OCI-LY7 (cell line): ENCODE measurements at regions not wholly inside any gene's neighbourhood (a gene's known extent, or its start where the extent isn't known, plus 50 kb on each side); places are given as distances from the start of the nearest gene placed in this dataset.

Experiments
- BruUV-seq: library from RNA; stranded (reverse); fragments of 400-500 nt; replicated peaks from 2 replicates; lab custom pipeline; 2021; lab: Mats Ljungman, UMichigan
- CTCF ChIA-PET: fragments of 300-600 bp; sonication (Branson Sonifier 250); formaldehyde crosslinking; loops from one replicate; lab custom pipeline; 2022; ENCODE audit warnings: antibody characterized with exemption; ENCODE audit not compliant: unreplicated experiment; lab: Charles Lee
- POLR2A ChIA-PET: fragments of 300-600 bp; sonication (Branson Sonifier 250); formaldehyde crosslinking; loops from one replicate; lab custom pipeline; 2022; ENCODE audit warnings: antibody characterized with exemption; lab: Charles Lee
- DNase-seq: peaks from one replicate; pipeline ENCODE4 v3.0.0-alpha.2; 2015; ENCODE audit warnings: low spot score
- H2AFZ ChIP-seq: fragments of 200-600 bp; sonication (generic), shearing (Covaris generic); 2 replicates; pipeline ENCODE4 v1.6.1; 2014; ENCODE audit warnings: mild to moderate bottlenecking, antibody characterized with exemption, low read length, moderate library complexity
- H3K27ac ChIP-seq: fragments of 200-600 bp; sonication (generic); 2 replicates; pipeline ENCODE4 v1.5.1; 2014; ENCODE audit warnings: mixed run types, low read depth, mild to moderate bottlenecking, moderate library complexity, low read length, inconsistent platforms; ENCODE audit not compliant: poor library complexity, severe bottlenecking
- H3K36me3 ChIP-seq: fragments of 200-600 bp; sonication (generic); 2 replicates; pipeline ENCODE4 v1.6.1; 2014; ENCODE audit warnings: mild to moderate bottlenecking, antibody characterized with exemption, low read length, moderate library complexity, mixed read lengths; ENCODE audit not compliant: insufficient read depth
- H3K4me1 ChIP-seq: fragments of 200-600 bp; sonication (generic); 2 replicates; pipeline ENCODE4 v1.5.1; 2014; ENCODE audit warnings: mild to moderate bottlenecking, low read length; ENCODE audit not compliant: insufficient read depth, poor library complexity, severe bottlenecking
- H3K4me2 ChIP-seq: fragments of 200-600 bp; sonication (generic); 2 replicates; pipeline ENCODE4 v1.6.1; 2014; ENCODE audit warnings: mild to moderate bottlenecking, low read length
- H3K4me3 ChIP-seq: fragments of 200-600 bp; sonication (generic); 2 replicates; pipeline ENCODE4 v1.5.1; 2014; ENCODE audit warnings: mild to moderate bottlenecking, low read depth, low read length; ENCODE audit not compliant: poor library complexity, severe bottlenecking
- H3K79me2 ChIP-seq: fragments of 200-600 bp; sonication (generic); 2 replicates; pipeline ENCODE4 v1.6.1; 2016; ENCODE audit warnings: low read depth, mild to moderate bottlenecking, low read length, moderate library complexity, mixed read lengths; ENCODE audit not compliant: insufficient read depth
- H3K9me2 ChIP-seq: fragments of 200-600 bp; sonication (generic); 2 replicates; pipeline ENCODE4 v1.6.1; 2016; ENCODE audit warnings: mild to moderate bottlenecking, low read length, mixed read lengths; ENCODE audit not compliant: insufficient read depth
- H3K9me3 ChIP-seq: fragments of 200-600 bp; sonication (generic); 2 replicates; pipeline ENCODE4 v1.6.1; 2014; ENCODE audit warnings: mild to moderate bottlenecking, mixed run types, low read length, mixed read lengths
- H4K20me1 ChIP-seq: fragments of 200-600 bp; sonication (generic); 2 replicates; pipeline ENCODE4 v1.6.1; 2014; ENCODE audit warnings: mild to moderate bottlenecking, antibody characterized with exemption, low read length, moderate library complexity, mixed read lengths; ENCODE audit not compliant: insufficient read depth
- CTCF ChIP-seq: fragments of 200-600 bp; sonication (generic); conservative IDR thresholded peaks from 2 replicates; pipeline ENCODE4 v1.5.1; 2014; ENCODE audit warnings: mild to moderate bottlenecking, antibody characterized with exemption, low read length, moderate library complexity, mixed read lengths
- EZH2phosphoT487 ChIP-seq: fragments of 200-600 bp; sonication (generic); IDR thresholded peaks from 2 replicates; pipeline ENCODE4 v1.6.1; 2018; ENCODE audit warnings: low read depth, borderline replicate concordance, mild to moderate bottlenecking, mixed run types, antibody characterized with exemption, low read length, moderate library complexity, mixed read lengths
- intact Hi-C: fragments of 100-400 bp; cut with micrococcal nuclease; formaldehyde crosslinking; loops from one replicate; pipeline ENCODE4 v1.10.0; 2022; ENCODE audit not compliant: unreplicated experiment

- POLR2A ChIA-PET: interaction anchor here (1.9 kb wide), 1 partner anchor 17 kb away, joined by 4 read pairs; no protein-coding TSS in a partner anchor
- intact Hi-C loops: loop anchor here (5.0 to 10.0 kb wide), 3 partner anchors 48 to 750 kb away; no protein-coding TSS in a partner anchor
Observed at GRCh38 chr20:19074828-19075516, 137.5 kb upstream of the SLC24A3 start.

GRCh38 chr20:19077370-19078220, 134.8 kb upstream of the SLC24A3 start:
- POLR2A ChIA-PET: no interaction called here
- no TSS peak for BruUV-seq
- Histone ChIP-seq H2AFZ (no peak overlapping the region), H3K36me3 (no peaks in the 10 kb centered on the region), H3K4me1 (peaks cover 8% of the 10 kb centered on the region), H3K4me2 (no peak overlapping the region), H4K20me1 (no peaks in the 10 kb centered on the region), H3K9me3 (no peaks in the 10 kb centered on the region), H3K4me3 (no peak overlapping the region), H3K79me2 (no peaks in the 10 kb centered on the region), H3K27ac (no peak overlapping the region), H3K9me2 (no peaks in the 10 kb centered on the region)
- intact Hi-C loops: loop anchor here (10.0 kb wide), 1 partner anchor 747 kb away; no protein-coding TSS in a partner anchor
- no peak for DNase-seq
- TF ChIP-seq CTCF (no peak), EZH2phosphoT487 (no peak)
- CTCF ChIA-PET: no interaction called here

More at GRCh38 chr20:19074828-19075516, 137.5 kb upstream of the SLC24A3 start:
- no peak overlapping the region for H2AFZ ChIP-seq
- H3K36me3 ChIP-seq: no peaks in the 10 kb centered on the region
- no peak overlapping the region for H3K27ac ChIP-seq
- no peak for DNase-seq
- peak overlapping the region; percentile 23; the same call in 1 of the 2 replicates for H3K4me2 ChIP-seq
- no peak overlapping the region for H3K4me3 ChIP-seq
- no TSS peak for BruUV-seq
- no peaks in the 10 kb centered on the region for H3K9me2 ChIP-seq
- TF ChIP-seq EZH2phosphoT487 (no peak), CTCF (no peak)
- H3K79me2 ChIP-seq: no peaks in the 10 kb centered on the region
- CTCF ChIA-PET: no interaction called here
- no peaks in the 10 kb centered on the region for H3K9me3 ChIP-seq
- H4K20me1 ChIP-seq: no peaks in the 10 kb centered on the region
- peaks cover 30% of the 10 kb centered on the region for H3K4me1 ChIP-seq
